NCI-H2227 treated with DMSO at 0.1 percent for 48 hours (cell line): ENCODE measurements at regions not wholly inside any gene's neighbourhood (a gene's known extent, or its start where the extent isn't known, plus 50 kb on each side); places are given as distances from the start of the nearest gene placed in this dataset.
"Not testable (repeated sequence)": the region's sequence is repeated elsewhere in the genome, so short reads cannot be mapped to it uniquely, and the experiment has no call there.

ENCODE experiments used
- DNase-seq: peaks from one replicate; lab custom pipeline; 2025; lab: John Stamatoyannopoulos, UW

DNA sequence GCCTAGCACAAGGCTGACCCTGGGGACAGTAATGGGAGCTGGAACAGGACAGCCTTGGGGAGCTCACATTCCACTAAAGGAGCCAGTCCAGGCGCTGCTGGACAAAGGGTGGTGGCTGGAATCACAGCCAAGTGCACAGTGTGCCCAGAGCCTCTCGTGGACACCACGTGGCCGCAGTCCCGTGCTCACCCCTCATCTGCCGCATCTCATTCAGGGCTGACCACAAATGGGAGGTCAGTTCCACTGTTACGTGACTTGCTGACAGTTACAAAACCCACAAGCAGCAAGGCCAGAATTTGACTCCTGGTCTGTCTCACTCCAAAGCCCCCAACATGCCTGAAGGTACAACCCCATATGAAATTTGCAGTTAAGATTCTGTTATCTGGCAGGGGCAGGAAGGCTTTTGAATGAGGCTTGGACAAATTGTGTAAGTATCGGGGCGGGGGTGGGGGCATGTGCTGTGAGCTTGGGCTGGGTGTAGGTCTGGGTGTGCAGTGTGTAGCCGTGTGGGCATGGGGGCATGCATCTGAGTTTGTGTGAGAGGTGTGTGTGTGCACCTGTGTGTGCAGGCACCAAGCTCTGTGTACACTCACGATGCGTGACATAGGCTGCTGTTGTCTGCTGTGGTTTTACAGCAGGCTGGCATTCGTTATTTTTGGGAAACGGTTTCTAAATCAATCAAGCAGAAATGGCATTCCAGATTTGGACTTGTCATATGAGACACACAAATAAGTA, 301.7 kb downstream of the BRD1 start:
- DNase-seq: no peak

DNA sequence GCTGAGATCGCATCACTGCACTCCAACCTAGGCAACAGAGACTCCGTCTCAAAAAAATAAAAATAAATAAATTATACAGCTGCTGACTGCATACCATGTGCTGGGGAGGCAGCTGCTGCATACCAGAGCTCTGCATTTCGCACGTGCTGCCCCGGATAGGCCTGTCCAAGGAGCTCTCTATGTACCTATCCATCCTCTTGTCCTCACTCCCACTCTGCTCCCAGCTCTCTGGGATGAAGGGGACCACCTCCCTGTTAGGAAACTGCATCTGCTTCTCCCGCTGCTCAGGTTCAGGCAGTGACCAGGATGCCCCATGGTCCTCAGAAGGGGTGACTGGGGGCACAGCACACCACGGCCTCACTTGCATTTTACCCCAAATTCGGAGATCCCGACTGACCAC, 302.3 kb downstream of the BRD1 start:
- DNase-seq: no peak

DNA sequence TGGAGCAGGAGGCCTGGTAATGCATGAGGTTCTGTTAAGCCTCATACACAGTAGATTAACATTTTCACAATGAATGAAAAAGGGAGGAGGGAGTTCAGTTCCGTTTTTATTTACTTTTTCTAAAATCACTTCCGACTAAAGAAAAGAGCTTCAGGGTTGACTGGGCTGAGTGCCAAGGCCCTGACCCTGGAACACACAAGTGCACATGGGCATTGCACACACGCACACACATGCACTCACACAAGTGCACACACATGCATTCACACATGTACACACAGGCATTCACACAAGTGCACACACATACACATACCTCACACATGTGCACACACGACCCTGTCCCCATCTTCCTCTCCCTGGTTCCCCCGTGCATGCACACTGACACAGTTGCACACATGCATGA, 303.3 kb downstream of the BRD1 start:
- no peak for DNase-seq

DNA sequence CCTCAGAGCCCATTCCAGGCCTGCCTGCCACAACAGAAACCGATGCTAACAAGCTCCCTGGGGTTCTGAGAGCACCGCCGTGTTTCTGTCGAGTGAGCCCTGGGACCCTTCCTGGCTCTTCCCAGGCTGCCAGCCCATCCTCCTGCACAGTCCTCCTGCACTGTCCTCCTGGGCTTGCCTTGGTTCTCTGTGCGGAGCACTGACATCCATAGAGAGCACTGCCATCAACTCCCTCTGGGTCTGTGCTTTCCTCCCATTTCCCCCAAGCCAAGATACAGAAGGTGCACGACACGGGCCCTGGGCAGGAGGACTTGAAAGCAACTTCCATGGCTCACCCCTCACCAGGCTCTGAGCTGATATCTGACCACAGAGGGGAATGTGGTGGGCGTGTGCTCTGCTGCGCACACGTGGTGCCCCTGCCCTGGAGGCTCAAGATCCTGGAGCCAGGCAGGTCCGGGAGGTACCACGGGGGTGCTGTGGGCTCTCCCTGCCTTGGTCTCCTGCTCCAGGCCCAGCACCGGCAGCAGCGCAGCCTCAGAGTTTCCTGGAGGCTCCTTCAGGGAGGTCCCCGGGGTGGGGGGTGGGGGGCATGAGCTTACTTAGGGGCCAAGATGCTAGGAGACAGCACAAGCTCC, 304.2 kb downstream of the BRD1 start:
- DNase-seq: no peak

DNA sequence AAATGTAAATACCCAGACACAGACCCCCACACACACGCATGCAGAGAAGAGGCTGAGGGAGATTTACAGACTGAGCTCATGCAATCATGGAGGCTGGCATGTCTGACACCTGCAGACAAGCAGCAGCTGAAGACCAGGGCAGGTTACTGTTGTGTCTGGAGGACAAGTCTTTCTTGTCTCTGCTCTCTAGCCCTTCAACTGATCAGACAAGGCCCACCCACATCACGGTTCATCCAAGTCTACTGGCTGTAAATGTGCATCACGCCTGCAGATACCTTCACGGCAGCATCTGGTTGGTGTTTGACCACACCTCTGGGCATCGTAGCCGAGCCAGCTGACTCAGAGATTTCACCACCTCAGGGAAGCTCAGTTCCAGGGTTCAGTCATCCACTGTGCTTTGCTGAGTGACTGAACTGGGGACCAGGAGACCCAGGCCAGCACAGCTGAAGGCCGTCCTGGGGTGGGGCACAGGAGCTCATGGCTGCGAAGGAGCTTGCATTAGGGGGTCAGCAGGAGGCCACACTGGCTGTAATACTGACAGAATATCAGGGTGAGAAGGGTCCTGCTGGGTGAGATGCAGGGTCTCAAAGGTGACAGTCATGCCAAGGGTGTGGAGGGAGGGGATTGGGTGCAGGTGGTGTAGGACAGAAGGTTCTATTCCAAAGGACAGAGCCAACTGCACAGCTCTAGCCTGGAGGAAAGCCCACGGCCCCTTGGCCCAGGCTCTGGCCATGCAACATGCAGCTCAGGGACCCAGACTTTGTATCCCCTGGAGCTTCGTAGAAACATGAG, 304.9 kb downstream of the BRD1 start:
- no peak for DNase-seq

DNA sequence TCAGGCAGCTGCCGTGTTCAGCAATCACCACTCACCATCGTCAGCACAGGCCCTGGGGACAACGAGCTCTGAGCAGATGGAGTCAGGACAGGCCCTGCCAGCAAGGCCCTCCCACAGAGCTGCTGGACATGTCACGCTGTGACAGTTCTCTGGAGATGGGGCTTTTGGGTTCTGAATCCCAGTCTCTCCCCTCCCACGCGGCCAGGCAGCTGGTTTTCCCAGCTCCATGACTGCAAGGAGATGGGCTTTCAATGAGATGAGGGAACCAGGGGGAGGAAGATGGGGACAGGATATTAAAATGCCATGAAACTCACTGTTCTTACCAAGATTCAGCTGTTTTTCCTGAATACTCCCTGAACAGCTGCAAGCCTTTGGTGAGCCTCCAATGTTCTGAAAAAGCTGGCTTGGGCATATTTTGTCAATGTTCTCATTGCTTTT, 305.9 kb downstream of the BRD1 start:
- DNase-seq: no peak

DNA sequence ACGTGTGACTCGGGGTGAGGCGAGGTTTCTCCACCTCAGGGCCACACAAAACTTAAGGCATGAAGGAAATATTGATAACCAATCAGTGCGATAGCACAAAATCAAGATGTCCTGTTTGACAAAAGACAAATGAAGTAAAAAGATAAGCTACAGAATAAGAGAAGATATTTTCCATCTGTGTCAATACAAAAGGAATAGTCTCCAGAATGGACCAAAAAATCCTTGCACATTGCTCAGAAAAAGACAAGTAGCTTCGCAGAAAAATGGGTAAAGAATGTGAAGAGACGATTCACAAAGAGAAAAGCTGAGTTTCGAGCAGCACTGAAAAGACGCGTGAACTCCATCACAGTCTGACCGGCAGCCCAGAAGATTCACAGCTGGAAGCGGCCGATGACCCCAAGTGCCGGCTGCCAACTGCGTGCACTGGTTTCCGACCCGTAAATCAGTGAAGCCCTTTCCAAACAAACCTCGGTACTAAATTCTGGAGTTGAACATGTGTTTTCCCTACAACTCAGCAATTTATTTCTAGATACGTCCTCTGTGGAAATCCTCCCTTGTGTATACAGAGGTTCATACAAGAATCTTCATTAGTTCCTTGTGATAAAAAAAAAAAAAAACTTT, 308.4 kb downstream of the BRD1 start:
- DNase-seq: no peak

DNA sequence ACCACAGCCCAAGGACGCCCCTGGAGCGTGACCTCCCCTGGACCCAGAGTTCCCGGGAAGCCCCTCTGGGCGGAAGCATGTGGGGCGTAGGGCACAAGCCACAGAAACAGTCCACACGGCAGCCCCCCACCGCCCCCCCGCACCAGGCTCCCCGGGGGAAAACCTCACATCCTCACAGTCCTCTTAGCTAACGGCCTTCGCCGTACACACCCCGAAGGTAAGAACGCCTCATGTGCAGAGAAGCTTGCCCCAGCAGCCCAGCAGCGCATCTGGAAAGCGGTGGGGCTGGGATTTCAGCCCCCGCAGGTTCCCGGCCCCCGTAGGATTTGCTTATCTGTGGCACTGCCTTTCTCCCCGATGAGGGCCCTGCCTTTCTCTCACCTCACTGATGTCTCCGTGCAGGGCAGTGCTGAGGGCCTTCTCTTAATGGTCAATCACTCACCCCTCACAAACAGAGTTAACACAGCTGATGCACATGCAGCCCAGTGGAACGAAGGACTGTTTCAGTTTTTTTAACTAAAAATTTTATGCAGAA, 309.2 kb downstream of the BRD1 start:
- no peak for DNase-seq

DNA sequence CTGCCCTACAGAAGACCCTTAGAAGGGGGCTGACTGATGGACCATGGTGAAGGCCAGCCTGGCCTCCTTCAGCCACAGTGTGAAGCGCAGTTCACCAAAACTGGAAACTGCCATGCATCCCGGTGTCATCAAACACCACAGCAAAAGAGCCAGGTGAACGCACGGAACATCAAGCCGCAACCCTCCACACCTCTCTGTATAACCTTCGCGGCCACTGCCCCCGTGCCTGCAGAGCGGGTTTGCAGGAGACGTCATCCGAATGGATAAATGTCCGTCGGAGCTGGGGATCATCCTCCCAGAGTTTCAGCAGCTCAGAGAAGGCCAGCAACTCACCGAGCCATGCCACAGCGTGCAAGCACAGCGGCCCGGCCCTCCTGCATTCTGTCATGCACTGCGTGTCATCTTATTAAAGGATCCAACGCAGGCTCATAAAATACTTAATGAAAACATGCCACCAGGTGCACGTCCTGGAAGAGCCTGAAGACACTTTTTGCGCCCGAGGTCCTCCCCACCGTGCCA, 309.9 kb downstream of the BRD1 start:
- no peak for DNase-seq

DNA sequence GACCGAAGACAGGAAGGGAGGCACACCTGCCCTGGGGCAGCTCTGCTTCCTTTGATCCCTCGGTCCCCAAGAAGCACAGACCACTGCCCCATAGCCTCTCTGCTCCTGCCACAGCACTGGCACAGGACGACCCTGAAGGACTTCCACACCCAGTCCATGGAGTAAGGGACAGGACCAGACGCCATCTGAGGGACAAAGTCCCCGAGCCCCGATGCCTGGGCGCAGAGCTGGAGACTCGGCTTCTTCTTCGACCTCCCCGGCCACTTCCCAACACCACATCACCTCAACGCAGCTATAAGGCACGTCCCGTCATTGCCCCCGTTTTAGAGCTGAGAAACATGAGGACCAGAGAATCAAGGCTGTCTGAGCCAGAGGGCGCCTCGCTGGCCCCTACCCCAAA, 310.5 kb downstream of the BRD1 start:
- DNase-seq: no peak

DNA sequence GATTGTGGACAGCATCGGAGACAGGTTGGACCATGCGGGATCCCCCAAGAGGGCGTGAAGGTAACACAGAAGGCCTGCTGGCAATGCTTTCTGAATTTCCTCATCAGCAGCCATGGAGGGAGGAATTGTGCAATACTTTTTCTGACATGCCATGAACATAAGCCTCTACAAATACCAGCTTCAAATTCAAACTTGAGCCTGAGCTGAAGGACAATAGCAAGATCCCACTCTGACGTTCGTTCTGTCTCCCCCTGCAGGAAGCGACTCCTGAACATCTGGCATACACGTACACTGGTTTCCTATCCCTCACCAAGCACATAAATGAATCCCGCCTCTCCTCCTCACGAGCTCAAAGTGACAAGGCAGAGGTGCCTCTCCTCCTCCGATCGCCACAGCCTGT, 312.2 kb downstream of the BRD1 start:
- DNase-seq: no peak

DNA sequence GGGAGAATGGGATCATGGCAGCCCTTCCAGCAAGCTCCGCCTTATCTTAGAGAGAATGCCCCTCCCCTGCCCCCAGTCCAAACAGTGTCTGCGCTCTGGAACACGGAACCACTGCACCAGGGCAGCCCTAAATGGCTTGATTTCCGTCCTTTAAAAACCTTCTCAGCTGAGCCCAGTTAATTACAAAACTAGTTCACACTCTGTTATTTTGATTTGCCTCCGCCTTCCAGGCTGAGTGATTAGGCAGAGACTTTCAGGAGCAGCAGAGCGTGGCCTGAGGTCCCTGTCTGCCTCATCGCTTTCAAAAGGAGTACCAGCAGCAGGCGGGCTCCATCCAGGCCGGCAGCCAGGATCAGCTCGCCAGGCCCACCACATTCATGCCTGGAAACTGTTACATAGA, 313.0 kb downstream of the BRD1 start:
- no peak for DNase-seq

DNA sequence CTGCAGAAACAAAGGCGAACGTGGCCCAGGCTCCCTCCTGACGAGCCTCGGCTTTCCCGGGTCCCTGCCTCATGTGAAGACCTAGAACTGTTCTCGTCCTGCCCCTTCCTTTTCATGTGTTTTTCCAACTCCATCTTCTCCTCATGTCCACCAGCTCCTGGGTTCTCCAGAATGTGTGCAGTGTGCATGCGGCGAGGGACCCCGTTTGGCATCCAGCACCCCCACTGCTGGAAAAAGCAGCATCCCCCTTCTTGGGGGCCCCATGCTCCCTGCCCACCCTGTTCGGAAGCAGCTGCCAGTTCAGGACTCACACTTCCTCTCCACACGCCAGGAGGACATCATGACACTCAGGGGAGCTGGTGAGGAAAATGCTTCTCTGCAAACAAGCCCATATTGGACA, 313.5 kb downstream of the BRD1 start:
- no peak for DNase-seq

DNA sequence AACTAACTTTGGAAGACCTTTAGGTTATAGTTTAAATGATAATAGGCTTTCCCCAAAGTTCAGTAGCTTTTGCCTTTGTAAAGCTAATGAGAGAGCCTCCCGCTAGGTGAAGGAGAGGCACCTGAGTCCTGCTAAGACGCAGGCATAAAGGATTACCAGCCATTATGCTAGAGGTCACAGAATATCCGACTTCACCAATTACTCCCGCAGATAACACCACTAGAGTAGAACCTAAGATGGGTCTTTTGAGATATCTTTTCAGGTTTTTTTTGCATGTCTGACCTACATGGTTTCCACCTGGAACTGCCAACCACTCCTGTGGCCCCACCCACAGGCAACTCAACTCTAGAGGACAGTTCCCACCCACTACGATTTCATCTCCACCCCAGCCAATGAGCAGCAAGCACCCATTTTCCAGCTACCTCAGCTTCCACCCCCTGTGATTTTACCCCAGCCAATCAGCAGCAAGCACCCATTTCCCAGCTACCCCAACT, 314.3 kb downstream of the BRD1 start:
- no peak for DNase-seq

DNA sequence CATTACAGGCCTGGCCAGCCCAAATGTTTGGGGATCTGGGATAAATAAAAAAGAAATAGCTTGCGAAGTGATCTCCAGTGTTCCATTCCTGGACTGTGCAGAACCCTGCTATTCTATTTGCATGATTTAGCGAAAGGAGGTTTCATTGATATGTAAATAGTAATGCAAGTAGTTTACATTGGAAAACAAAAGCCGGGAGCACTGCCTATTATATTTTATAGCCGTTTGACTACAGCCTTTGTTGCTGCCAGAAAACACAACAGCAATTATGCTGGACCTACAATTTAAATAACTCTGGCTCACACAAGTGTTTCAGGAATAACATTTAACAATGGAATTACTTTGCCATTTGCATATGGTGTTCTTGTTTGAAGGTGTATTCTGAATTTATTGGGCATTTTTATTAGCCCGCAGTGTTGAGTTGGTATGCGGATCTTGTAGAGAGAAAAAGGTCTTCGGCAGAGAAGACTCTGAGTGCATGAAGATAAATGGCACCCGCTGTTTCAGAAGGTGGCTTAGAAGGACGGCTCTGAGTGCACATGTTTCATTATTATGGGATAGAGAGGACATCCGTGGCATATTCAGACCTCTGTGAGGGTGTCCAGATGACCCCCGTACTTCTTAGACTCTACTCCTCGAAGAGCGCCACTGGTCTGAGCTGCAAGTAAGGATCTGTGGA, 315.0 kb downstream of the BRD1 start:
- DNase-seq: no peak

DNA sequence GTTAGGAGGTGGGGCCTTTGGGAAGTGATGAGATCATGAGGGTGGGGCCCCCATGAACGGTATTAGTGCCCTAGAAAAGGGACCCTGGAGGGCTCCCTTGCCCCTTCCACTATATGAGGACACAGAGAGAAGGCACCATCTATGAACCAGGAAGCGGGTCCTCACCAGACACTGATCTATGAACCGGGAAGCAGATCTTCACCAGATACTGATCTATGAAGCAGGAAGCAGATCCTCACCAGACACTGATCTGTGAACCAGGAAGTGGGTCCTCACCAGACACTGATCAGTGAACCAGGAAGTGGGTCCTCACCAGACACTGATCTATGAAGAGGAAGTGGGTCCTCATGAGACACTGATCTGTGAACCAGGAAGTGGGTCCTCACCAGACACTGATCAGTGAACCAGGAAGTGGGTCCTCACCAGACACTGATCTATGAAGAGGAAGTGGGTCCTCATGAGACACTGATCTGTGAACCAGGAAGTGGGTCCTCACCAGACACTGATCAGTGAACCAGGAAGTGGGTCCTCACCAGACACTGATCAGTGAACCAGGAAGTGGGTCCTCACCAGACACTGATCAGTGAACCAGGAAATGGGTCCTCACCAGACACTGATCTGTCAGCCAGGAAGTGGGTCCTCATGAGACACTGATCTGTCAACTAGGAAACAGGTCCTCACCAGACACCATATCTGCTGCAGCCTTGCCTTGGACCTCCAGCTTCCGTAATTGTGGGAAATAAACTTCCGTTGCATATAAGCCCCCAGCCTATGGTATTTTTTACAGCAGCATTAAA, 316.1 kb downstream of the BRD1 start:
- not testable (repeated sequence) for DNase-seq

DNA sequence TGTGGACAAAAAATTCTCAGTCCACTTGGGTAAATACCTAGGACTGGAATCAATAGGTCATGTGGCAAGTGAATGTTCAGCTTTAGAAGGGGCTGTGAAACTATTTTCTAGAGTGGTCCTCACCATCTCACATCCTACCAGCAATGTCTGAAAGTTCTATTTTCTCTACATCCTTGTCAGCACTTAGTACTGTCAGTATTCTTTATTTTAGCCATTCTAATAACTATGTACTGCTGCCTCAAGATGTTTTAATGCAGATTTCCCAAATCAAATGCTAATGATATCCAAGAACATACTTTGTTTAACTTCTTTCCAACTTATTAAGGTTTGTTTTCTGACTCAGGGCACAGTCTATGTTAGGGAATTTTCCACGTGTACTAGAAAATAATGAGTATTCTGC, 317.0 kb downstream of the BRD1 start:
- DNase-seq: no peak

DNA sequence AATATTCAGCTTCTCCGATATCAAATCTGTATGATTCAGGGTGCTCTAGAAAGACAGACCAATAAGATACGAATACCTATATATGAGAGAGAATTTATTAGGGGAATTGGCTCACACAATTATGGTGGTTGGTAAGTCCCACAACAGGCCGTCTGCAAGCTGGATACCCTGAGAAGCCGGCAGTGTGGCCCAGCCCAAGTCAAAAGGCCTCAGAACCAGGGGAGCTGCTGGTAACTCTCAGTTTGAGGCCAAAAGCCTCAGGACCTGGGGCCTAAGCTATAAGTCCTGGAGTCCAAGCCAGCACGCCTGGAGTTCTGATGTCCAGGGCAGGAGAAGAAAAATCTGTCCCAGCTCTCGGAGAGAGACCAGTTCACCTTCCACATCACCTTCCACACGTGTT, 318.7 kb downstream of the BRD1 start:
- no peak for DNase-seq

DNA sequence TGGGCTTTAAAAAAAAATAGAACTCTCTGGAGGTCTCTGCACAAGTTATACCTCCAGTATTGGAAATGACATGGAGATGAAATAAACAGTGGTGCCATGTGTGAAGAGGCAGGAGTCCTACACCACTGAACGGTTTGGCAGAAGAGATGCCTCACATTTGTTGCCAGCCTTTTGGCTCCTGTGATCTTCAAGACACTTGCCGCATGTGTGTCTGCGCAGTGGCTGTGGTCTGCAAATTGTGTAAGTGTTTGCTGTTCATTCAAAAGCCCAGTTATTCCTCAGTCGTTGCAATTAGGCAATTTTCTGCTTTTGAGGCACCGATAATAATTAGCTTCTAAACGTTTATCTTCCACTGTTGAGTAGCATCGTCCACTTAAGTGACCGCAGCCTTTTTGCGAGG, 319.1 kb downstream of the BRD1 start:
- DNase-seq: no peak

DNA sequence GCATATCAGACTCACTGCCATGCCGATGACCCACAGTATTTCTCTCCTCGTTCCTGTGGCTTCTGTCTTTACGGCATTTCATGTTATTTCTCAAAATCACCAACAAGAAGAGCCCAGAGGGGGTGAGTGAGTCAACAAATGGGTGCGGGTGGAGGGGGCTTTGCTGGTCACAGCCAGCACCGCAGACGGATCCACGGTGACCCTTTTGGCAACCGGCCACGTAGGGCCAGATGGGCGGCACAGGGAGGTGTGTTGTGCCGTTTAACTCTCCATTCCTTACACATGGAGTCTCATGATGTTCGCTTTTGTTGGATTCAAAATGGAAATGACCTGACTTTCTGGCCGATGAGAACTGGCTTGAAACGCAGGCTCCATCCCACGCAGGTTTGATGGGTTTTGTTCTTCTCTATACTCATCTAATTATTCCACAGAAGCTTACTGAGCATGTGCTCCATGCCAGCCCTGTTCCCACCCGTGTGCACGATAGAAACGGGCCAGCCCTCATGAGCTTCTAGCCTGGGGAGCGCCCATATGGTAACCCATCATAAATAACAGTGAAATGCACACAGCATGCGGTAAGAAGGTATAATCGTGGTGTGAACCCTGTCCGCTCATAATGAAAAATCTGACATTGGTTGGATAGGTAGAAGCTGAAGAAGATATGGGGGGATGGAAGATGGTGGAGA, 319.9 kb downstream of the BRD1 start:
- no peak for DNase-seq
